ENCODE measurements at regions not wholly inside any gene's neighbourhood (a gene's known extent, or its start where the extent isn't known, plus 50 kb on each side); places are given as distances from the start of the nearest gene placed in this dataset.

DNA sequence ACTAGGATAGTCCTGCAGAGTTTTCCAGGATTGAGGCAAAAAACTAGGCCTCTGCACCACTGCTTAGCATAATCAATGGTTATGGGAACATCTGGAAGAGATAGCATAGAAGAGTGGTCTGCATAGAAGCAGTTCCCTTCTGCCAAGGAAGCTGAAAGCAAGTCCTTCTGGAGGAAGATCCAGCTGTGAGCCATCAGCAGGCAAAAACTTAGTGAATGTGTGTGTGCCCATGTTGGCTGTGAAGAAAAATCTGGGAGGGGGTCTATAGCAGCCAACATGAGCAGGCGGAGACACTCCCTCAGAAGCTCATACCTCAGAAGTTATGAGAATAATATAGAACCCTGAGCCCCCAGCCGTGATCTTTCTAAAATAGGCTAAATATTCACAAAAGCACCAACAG is 228.1 kb upstream of the STEAP1 start:
- DNase-seq (ENCODE audit: low read depth), result no peak

DNA sequence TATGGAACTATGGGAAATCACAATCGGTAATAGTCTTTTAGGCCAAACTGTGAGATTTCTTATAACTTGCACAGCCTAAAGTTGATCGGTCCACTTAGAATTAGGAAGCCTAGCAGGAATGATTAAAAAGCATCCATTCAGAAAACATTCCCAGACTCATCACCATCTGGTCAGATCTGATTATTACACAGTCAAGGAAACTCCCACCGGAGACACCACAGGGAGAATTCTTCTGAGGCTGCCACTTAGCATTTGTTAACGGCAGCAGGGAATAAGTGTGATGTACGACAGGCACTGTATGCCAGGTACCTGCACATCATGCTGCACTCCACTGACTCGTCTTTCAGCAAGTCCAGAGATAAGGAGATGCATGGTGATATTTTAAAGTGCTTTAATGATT is 227.6 kb upstream of the STEAP1 start:
- no peak for DNase-seq (ENCODE audit: low read depth)

DNA sequence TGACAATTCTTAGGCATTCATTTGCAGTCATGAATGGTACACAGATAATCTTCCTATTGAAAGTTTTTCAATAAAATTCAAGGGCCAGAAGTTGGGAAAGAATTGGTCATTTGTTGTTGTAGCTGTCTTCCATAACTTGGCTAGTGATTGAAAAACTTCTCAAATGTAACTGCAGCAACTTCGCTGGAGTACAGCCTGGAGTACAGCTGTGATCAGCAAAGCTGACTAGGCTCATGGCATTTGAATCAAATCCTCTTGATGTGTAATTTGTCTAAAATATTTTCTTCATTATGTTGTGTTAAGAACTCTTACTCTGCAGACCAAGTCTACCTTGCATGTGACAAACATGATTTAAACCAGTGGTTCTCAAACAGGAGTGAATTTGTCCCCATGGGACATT is 226.5 kb upstream of the STEAP1 start:
- DNase-seq (ENCODE audit: low read depth), result no peak

DNA sequence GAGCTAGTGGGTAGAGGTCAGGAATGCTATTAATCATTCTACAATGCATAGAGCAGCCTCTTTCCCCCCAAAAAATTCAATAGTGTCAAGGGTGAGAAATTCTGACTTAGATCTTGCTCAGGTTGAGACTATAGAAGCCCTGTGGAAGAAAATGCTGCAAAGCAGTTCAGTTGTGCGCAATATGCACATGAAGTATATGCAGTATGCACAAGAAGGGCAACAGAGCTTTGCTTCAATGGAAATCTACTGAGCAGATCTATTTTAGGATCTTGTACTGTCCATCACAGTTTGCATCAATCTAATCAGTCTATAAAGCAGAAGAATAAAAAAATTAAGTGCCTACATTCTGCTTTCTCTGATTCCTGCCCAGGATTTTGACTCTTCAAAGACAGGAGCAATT is 225.8 kb upstream of the STEAP1 start:
- DNase-seq (ENCODE audit: low read depth), result no peak

DNA sequence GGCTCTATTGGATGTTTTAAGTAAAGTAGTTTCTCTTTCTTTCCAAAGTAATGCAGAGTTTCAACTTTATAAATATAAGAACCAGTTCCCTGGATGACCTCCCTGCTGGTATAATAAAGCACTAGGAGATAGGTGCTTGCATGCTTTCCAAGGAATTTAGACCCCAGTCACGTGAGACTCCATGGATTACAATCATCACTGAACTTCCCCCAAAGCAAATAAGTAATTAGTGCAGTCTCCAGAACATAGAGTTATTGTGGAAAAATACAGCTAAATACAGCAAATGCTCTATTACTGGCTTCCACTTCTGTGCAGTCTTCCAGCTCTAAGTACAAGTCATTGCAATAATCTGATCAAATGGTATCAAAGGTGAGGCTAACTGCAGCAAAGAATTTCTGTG is 220.2 kb upstream of the STEAP1 start:
- no peak for DNase-seq (ENCODE audit: low read depth)

DNA sequence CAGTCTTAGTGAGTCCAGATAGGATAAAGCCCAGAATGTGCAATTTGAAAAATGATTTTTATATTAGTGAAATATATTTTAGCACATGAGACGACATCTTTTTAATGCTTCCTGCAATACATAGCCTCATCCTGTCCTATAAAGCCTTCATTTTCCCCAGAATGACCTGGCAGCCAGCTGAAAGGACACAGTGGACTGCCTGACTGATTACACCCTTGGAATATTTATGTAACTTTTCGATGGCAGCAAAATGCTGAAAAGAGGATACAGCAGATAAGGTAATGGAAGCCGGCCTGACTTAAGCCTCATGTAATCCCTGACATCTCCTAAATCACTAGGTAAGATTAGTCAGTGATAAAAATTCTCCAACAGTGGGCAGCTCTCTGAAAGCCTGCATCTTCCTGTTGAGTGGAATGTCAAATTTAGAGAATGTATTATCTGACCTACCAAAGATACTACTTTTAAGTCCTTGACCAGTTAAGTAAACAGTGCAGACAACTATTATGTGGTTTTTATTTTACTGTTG is 210.7 kb upstream of the STEAP1 start:
- no peak for DNase-seq (ENCODE audit: low read depth)

DNA sequence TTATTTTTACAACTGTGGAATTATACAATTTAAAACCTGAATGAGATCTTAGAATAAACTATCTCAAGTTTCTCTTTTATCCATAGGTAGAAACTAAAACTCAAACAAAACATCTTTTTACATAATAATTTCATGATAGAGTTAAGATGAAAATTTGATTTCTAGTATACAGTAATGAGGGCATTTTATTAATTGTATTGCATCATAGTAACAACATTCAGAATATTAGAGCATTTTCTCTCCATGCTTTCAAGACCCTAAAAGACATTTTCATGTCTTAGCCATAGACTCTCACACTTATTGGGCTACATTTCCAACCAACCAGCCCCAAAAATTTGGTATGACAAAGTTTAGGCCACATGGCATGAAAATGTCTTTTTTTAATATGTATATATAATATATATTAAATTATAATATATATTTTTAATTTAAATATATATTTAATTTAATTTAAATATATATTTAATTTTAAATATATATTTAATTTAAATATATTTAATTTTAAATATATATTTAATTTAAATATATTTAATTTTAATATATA is 195.7 kb upstream of the STEAP1 start:
- no peak for DNase-seq (ENCODE audit: low read depth)

DNA sequence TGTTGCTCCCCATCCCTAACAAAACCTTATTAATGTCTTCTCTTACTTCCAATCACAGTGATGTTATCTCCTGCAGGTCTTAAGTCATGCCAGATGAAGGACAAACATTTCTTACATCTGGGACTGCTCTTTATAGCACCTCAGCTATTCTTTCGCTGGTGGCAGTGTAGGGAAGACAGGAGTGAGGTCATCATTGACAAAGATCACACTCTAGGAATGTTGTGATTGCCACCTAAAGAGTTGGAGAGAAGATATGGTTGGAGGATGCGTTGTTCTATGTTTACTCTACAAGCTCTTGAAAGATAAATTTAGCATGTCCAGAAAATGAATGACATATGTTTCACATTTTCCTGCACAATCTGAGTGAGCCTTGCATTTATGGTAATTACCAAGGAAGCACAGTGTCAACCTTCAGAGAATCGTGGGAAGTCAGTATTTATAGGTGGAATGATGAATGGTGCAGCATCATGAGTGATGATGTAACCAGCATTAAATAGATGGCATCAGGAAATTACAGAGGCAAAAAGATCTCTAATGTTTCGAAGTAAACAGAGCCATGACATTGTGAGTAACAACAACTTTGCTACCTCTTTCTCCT is 188.1 kb upstream of the STEAP1 start:
- no peak for DNase-seq (ENCODE audit: low read depth)

DNA sequence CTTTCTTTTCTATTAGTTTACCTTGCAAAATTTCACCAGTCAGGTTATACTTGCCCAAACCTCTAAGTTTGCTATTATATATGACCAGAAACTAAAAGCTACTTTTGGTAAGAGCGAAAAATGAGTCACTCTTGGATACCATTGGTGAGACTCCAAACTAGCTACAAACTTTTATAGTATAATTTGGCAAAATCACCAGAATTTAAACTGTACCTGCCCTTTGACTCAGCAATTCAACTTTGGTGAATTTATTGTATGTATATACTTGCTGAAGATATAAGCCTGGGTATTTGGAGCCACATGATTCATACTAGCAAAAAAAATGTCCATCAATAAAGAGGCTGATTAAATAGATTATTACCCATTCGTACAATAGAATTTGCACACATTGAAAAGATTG is 178.7 kb upstream of the STEAP1 start:
- no peak for DNase-seq (ENCODE audit: low read depth)

DNA sequence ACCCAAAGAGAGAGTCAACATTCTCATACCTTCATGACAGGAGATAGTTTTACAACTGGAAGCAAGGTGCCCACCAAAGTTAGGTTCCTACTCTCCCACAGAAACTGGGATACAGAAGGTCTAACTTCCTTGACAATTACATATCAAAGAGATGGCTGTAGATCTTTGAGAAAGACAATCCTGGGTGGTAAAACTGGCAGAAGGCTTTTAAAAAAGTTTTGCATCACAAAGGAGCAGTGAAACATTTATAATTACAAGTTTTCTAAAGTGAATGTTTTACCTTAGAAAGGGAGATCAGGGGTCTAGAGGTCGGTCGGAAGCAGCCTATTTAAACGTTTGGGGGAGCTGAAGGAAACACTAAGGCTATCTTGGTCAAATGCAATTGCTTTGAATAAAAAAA is 166.6 kb upstream of the STEAP1 start:
- DNase-seq (ENCODE audit: low read depth), result no peak

DNA sequence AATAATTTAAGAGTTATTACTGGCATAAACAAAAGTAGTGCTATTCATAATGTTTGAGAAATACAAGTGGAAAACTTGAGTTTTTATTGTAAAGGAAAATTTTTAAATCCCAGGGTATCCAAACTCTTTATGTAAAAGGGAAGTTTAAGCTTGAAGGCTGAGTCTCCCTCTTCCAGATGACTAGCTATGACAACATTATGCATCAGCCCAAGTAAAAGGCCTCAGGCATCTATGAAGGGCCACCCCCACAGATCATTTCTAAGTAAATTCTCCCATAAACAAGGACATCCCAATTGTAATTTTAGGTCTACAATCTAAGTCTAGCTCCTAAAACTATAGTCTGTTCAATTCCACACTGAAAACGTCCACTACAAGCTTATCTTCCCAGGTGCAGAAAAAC is 166.2 kb upstream of the STEAP1 start:
- DNase-seq (ENCODE audit: low read depth), result peak; percentile 13

DNA sequence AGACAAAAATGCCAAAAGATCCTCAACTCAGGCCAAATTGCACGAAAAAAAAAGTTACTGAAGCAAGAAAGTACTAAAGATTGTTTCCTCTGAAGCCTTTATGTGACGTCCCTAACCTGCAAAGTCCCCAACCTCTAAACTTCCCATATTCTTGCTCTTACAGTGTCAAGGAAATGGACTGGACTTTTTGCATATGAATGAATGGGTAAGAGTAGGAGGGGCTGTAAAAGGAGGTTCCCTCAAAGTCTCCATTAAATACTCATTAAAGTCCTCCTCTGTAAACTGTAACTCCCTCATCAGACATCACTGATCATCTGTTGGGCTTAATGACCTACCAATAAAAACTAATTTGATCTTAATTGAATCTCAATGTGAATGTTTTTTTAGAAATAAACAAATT is 164.8 kb upstream of the STEAP1 start:
- DNase-seq (ENCODE audit: low read depth), result no peak

DNA sequence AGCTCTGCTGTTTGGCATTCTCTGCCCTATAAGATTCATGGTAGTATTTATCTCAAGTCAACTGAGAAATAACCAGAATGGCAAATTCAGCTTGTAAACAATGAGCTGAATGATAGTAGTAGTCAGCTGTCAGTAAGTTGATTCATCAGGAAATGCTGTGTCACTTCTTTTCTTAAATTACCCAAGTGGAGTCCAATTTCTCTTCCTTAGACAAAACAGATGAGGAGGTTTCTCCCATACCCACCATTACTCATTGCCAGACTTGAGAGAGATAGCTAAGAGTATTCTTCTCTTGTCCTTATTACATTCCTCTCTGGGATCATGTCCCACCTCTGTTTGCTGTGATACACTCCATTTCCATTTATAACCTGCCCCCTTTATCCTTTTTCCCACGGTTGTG is 159.8 kb upstream of the STEAP1 start:
- peak; percentile 12 for DNase-seq (ENCODE audit: low read depth)

DNA sequence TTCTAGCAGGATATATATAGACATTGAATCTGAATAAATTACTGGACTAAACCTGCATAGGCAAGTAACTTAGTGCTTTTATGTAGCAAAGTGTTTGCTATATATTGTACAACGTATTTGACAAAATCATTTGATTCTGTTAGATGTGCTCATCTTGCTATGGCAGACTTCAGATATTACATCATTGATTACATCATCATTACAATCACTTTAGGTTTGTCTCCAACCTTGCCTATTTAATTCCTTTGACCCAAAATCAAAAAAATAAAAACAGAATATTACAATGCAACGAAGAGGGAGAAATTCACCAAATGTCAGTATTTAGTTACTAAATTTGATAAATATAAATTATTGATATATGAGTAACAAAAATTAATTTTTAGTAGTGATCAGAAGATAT is 155.7 kb upstream of the STEAP1 start:
- no peak for DNase-seq (ENCODE audit: low read depth)

DNA sequence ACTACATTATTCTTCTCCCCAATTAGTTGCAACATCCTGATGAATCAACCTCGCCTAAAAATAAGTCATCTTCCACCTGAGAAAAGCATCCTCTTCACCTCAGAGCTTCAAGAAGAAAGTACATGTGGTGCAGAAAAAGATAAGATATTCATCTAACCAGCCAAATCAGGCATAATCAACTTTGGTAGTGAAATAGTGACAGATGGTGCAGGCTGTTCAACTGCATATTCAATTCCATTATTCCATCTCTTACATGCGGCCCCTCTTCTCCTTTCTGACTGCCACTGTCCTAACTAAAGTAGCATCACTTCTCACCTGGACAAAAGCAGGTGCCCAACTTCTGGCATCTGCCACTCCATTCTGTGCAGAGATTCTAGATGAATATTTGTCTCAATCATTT is 148.4 kb upstream of the STEAP1 start:
- DNase-seq (ENCODE audit: low read depth), result no peak

DNA sequence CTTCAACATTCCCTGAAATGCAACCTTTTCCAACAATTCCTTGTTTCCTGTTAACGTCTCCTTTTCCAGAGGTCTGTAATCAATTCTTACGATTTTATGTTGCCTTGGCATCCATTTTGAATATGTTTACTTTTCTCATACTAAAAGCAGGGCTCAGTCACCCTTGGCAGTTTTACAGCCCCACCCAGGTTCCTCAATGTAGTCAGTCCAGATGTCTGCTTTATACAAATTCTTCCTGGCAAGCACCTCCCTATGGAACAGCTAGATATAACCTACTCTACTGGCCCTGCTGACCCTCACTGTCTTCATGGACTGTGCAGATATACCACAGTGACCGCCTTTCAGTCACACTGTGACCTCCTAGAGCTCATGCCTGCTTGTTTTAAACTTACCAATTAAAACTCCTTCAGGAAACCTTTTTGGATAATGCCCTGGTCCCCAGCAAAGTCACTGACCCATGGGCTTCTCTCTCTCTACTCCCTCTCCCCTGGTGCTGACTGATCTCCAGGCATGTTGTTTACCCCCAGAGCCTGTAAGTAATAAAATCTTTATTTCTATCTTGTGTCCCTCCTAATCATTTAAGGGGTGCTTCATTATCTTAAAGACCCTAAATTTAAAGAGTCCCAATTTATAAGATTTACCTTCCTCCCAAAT is 147.1 kb upstream of the STEAP1 start:
- DNase-seq (ENCODE audit: low read depth), result no peak

DNA sequence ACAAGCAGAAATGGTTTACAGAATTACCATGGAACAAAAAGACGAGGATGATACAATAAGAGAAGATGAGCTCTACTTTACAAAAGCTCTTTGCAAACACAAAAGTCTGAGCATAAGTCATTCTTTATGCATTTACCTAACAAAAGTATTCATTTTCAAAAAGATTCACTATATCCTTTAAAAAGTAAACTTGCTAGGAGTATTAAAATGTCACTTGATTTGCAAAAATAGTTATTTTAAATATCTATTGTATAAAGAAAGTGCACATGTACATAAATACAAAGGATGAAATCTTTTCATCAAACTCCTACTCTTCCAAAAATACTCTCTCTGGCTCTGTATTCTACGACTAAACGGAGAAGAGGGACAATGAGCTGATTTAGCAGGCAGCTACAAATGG is 146.4 kb upstream of the STEAP1 start:
- DNase-seq (ENCODE audit: low read depth), result no peak

DNA sequence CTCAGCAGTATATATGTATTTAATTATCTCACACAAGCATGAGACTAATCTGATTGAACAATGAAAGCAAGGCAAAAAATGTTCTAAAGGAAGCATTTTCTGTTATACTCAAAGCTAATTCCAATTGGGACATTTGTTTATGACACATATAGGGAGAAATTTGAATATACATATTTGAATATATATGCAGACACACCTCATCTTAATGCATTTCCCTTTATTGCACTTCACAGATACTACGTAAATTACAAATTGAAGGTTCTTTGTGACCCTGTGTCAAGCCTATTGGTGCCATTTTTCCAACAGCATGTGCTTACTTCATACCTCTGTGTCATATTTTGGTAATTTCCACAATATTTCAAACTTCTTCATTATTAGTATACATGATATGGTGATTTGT is 132.1 kb upstream of the STEAP1 start:
- no peak for DNase-seq (ENCODE audit: low read depth)

DNA sequence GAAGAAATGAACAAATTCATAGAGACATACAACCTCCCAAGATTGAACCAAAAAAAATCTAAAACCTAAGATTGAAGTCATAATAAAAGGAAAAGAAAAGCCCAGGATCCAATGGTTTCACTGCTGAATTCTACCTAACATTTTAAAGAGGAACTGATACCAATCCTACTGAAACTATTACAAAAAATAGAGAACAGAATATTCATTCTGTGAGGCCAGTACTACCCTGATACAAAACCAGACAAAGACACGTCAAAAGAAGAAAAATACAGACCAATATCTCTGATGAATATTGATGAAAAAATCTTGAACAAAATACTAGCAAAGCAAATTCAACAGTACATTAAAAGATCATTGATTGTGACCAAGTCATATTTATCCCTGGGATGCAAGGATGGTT is 128.5 kb upstream of the STEAP1 start:
- no peak for DNase-seq (ENCODE audit: low read depth)

DNA sequence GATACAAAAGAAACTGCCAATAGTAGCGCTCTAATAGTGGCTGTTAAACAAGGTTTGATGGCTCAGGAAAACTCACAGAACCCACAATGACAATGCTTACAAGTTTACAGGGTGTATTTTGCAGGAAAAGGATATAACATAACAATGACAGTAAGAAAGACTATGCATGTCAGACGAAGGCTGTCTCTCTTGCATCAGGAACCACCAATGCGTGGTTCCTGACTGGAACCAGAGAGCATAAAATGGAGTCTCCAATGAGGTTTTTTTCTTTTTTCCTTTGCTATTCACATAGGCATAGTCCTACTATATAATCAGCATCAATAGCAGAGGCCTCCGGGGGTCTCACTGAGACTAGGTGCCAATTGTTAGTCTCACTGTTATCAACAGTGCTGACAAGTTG is 120.4 kb upstream of the STEAP1 start:
- DNase-seq (ENCODE audit: low read depth), result no peak

DNA sequence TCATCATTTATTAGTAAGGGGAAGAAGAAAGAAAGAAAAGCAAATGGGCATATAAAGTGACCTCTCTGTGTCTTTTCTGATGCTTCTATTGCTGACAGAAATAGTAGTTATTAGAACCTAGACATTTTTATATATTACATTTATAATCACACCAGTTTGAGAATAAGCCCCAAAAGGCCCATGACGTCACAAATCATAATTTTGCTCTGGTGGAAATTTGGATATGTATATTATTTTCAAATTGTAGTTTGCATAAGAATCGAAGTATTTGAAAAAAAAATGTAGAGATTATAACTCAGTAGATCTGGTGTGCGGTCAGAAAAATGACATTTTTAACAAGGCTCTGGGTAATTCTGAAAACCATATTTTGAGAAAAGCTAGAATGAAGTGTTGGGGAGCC is 101.2 kb upstream of the STEAP1 start:
- no peak for DNase-seq (ENCODE audit: low read depth)

DNA sequence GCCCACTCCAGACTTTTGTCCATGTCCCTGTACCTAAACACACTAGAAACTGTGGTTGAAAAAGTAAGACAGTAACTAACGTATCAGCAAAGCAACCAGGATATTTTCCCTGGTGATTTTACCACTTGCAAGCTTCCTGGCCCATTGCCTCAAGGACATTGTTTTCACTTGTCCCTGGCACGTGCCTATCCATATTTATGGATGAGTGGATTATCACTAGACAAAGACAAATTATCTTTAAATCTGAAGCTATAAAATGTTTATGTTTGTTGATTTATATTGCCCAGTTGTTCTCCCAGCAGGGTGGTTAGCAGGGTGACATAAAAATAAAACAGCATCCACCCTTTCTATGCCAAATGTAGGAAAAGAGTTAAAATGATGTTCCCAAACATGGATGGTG is 93.2 kb upstream of the STEAP1 start:
- DNase-seq (ENCODE audit: low read depth), result no peak

DNA sequence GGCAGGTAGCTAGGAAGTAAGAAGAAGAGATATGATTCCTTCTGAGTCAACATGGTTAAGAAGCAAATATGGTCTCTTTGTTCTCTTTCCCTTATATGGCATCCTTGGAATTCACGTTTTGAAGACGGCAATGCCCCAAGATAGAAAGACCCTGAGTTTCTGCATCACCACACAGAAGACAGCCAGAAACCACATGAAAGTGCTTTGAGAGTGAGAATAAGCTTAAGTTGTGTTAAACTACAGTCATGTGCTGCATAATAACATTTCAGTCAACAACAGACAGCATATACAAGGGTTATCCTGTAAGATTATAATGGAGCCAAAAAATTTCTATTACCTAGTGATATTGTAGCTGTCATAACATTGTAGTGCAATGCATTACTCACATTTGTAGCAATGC is 89.9 kb upstream of the STEAP1 start:
- no peak for DNase-seq (ENCODE audit: low read depth)

DNA sequence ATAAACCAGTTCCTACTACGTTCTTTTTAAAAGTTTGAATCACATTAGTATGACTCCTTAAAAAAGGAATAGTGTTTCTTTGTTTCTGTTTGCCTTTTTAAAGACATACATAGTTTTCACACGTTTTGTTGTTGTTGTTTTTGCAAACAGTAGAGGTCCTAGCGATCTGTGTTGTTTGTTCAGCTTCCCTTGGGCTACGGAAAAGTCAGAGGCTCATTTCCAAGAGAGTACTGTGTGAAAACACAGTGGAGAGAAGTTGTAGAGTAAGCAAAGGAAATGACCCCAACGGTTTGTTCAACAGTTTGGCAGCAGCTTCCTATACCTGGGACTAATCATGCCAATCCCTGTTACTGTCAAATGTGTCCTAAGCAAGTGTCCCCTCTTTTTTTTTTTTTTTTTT is 87.1 kb upstream of the STEAP1 start:
- DNase-seq (ENCODE audit: low read depth), result peak; percentile 1
